Tibial nerve (tissue), 3 donors: ENCODE measurements at regions not wholly inside any gene's neighbourhood (a gene's known extent, or its start where the extent isn't known, plus 50 kb on each side); places are given as distances from the start of the nearest gene placed in this dataset.

Source experiments
- POLR2A ChIP-seq, 2 donors: fragments of 450-650 bp; IDR thresholded peaks; one replicate each; pipeline ENCODE4 v1.6.1; 2017; ENCODE audit warnings: antibody characterized with exemption in 2 of 2, mild to moderate bottlenecking in 2 of 2, moderate library complexity in 2 of 2
- TF ChIP-seq, protein P1 (sequence below), 5 experiments: fragments of 200-600 bp in 3 of 5; fragments of 450-650 bp in 2 of 5; sonication (generic) in 3 of 5; IDR thresholded peaks; one replicate each; pipeline ENCODE4 v1.5.1; 2016 to 2019; ENCODE audit warnings: antibody characterized with exemption in 5 of 5, mild to moderate bottlenecking in 3 of 5, moderate library complexity in 2 of 5

DNA sequence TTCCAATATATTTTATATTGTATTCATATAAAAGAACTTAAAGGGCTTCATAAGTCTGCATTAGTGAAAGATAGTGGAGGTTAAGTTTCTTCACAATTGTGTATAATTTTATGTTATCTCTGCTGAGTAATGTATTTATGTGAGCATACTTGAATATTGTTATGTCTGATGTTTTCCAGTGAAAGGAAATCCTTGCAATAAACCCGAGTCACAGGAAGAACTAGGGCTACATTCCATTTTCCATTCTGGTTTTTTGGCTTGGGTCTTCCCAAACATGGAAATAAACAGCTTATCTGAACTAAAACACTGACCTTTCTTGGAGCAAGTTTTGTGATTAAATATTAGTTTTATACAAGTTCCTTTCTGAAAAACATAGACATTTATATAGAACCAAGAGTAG, 231.3 kb upstream of the GPRIN3 start:
- TF ChIP-seq, protein P1, sequence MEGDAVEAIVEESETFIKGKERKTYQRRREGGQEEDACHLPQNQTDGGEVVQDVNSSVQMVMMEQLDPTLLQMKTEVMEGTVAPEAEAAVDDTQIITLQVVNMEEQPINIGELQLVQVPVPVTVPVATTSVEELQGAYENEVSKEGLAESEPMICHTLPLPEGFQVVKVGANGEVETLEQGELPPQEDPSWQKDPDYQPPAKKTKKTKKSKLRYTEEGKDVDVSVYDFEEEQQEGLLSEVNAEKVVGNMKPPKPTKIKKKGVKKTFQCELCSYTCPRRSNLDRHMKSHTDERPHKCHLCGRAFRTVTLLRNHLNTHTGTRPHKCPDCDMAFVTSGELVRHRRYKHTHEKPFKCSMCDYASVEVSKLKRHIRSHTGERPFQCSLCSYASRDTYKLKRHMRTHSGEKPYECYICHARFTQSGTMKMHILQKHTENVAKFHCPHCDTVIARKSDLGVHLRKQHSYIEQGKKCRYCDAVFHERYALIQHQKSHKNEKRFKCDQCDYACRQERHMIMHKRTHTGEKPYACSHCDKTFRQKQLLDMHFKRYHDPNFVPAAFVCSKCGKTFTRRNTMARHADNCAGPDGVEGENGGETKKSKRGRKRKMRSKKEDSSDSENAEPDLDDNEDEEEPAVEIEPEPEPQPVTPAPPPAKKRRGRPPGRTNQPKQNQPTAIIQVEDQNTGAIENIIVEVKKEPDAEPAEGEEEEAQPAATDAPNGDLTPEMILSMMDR (IDR thresholded peaks at IDR 0.05) = no peak
- TF ChIP-seq POLR2A (IDR thresholded peaks at IDR 0.05) = no peak
